Adrenal gland (tissue), 5 donors: ENCODE measurements at regions not wholly inside any gene's neighbourhood (a gene's known extent, or its start where the extent isn't known, plus 50 kb on each side); places are given as distances from the start of the nearest gene placed in this dataset.

Experiments used
- CTCF ChIP-seq, 6 experiments: fragments of 450-650 bp in 4 of 6; fragments of 200-600 bp in 2 of 6; sonication (generic) in 1 of 6; IDR thresholded peaks; 1 replicate in 5 of 6; 2 replicates in 1 of 6; pipeline versions ENCODE4 v1.5.1 to v1.8.0; 2016 to 2021; ENCODE audit warnings: antibody characterized with exemption in 6 of 6, mild to moderate bottlenecking in 2 of 6, moderate library complexity in 1 of 6
- POLR2A ChIP-seq, 2 donors: fragments of 450-650 bp; IDR thresholded peaks; one replicate each; pipeline ENCODE4 v1.6.1; 2017; ENCODE audit warnings: antibody characterized with exemption in 2 of 2, mild to moderate bottlenecking in 2 of 2, moderate library complexity in 1 of 2
- donor health status: DM: no; HTN: no; CAD: no.

- TF ChIP-seq CTCF (IDR thresholded peaks at IDR 0.05) (no peak), POLR2A (IDR thresholded peaks at IDR 0.05) (no peak)
These were observed 67.2 kb upstream of the TGFBR2 start for GRCh38 chr3:30539206-30539605.
